BE2C (cell line): ENCODE measurements at regions not wholly inside any gene's neighbourhood (a gene's known extent, or its start where the extent isn't known, plus 50 kb on each side); places are given as distances from the start of the nearest gene placed in this dataset.

ENCODE experiments used
- DNase-seq: peaks from one replicate; pipeline ENCODE4 v3.0.0-alpha.2; 2020
- H3K27me3 ChIP-seq: fragments of 250-450 bp; sonication (Bioruptor Pico); 2 replicates; pipeline ENCODE4 v1.5.1; 2020; ENCODE audit warnings: mild to moderate bottlenecking
- H3K36me3 ChIP-seq: fragments of 250-450 bp; sonication (Bioruptor Pico); 2 replicates; pipeline ENCODE4 v1.5.1; 2020; ENCODE audit warnings: mild to moderate bottlenecking
- H3K4me1 ChIP-seq: fragments of 250-450 bp; sonication (Bioruptor Pico); 2 replicates; pipeline ENCODE4 v1.5.1; 2020
- H3K4me3 ChIP-seq: 2 replicates; pipeline ENCODE4 v1.5.1; 2011; ENCODE audit warnings: low read depth, low read length
- H3K9me3 ChIP-seq: fragments of 250-450 bp; sonication (Bioruptor Pico); 2 replicates; pipeline ENCODE4 v1.5.1; 2020
- TF ChIP-seq, protein P1 (sequence below): IDR thresholded peaks from 2 replicates; pipeline ENCODE4 v1.5.1; 2012; ENCODE audit warnings: mild to moderate bottlenecking, low read depth, low read length

DNA sequence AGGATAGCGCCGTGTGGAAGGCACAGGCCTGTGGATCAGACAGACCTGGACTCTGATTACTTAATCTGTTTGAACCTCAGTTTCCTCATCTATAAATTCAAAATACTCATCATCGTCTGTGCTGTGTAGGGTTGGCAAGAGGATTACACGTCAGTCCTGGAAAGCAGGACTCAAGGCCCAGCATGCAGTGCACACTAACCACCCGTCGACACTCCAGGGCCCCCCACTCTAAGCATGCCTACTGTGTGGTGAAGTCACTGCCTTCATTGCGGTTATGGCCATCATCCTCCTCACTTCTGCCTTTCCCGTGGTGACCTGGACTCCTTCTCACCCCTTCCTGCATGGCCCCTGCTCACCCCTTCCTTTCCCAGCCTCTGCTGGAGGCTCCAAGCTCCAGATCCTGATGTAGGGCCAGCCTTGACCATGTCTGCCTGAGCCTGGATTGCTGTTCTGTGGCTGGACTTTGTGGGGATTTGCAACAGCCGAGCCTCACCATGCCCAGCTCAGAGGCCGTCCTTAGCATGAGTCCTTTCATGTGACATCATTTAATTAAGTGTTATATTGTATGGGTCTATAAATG is 1158.0 kb downstream of the TBC1D22A start:
- H3K36me3 ChIP-seq: no peaks in the 10 kb centered on the region
- TF ChIP-seq, protein P1, sequence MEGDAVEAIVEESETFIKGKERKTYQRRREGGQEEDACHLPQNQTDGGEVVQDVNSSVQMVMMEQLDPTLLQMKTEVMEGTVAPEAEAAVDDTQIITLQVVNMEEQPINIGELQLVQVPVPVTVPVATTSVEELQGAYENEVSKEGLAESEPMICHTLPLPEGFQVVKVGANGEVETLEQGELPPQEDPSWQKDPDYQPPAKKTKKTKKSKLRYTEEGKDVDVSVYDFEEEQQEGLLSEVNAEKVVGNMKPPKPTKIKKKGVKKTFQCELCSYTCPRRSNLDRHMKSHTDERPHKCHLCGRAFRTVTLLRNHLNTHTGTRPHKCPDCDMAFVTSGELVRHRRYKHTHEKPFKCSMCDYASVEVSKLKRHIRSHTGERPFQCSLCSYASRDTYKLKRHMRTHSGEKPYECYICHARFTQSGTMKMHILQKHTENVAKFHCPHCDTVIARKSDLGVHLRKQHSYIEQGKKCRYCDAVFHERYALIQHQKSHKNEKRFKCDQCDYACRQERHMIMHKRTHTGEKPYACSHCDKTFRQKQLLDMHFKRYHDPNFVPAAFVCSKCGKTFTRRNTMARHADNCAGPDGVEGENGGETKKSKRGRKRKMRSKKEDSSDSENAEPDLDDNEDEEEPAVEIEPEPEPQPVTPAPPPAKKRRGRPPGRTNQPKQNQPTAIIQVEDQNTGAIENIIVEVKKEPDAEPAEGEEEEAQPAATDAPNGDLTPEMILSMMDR: no peak
- H3K4me3 ChIP-seq: no peak overlapping the region
- H3K27me3 ChIP-seq: no peaks in the 10 kb centered on the region
- no peaks in the 10 kb centered on the region for H3K4me1 ChIP-seq
- peaks cover 6% of the 10 kb centered on the region for H3K9me3 ChIP-seq
- DNase-seq: no peak

DNA sequence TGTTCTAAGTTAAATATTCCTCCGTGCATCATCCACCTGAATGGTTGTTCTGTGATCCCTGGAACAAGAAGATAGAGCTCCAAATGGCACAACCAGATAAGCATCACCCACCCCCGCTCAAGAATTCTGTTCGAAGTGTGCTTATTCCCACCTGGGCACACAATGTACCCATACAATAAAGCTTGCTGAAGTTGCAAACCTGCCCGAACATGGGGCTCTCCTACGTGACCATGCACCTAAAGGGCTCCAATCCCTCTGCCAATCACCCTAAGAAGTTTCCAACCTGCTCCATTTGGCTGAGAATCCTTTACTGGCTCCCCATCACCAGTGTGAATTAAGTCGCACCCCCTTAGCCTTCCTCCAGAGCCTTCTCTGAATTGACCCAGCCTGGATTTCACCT is 1157.4 kb downstream of the TBC1D22A start:
- H3K36me3 ChIP-seq: no peaks in the 10 kb centered on the region
- no peak overlapping the region for H3K4me3 ChIP-seq
- H3K27me3 ChIP-seq: no peaks in the 10 kb centered on the region
- H3K4me1 ChIP-seq: no peaks in the 10 kb centered on the region
- DNase-seq: no peak
- peaks cover 6% of the 10 kb centered on the region for H3K9me3 ChIP-seq
- TF ChIP-seq, protein P1: no peak

DNA sequence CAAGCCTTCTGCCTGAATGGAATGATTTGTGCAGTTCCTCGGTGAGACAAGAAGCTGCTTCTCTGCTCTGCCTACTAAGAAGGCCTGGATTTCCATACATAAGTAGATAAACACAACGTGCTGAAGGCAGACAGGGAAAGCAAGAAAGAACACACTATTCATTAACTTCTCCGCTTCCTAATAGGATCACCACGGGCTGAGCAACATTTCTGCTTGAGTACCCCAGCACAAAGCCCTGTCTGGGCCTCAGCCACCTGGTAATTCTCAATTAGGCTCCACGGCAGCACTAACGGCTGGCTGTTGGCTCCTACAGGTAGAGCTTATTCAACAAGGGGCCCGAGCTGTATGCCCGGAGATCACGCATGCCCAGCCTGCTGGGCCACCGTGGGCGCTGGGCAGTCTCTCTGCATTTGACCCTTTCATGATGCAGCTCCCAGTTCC is 1156.6 kb downstream of the TBC1D22A start:
- DNase-seq: no peak
- TF ChIP-seq, protein P1: no peak
- no peak overlapping the region for H3K4me3 ChIP-seq
- no peaks in the 10 kb centered on the region for H3K27me3 ChIP-seq
- H3K4me1 ChIP-seq: no peaks in the 10 kb centered on the region
- peaks cover 6% of the 10 kb centered on the region for H3K9me3 ChIP-seq
- no peaks in the 10 kb centered on the region for H3K36me3 ChIP-seq

DNA sequence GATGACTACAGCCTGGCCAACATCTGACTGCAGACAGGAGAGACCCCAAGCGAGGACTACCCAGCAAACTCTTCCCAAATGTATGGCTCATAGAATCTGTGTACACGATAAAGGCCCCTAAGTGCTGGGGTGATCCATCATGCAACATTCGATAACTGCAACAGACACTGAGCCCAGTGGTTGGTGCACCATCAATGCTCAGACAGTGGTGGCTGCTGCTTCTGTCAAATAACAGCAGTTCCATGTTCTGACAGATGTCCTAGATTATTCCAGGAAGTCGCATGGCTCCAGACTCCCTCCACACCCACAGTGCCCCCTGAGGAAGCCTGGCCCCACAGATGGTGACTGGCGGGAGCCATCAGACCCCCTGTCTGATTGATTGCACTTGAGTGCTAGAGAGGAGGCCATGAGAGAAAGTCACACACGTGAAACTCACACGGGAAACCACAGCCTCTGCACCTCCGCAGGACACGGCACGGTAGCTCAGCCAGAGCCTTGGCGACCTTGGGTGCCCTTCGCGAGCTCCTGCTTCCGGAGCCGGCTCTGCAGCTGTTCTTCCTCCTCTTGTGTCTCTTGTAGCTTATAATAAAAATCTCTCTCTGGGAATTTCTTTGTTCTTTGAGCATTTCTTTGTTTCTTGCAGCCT is 1155.9 kb downstream of the TBC1D22A start:
- Histone ChIP-seq H3K9me3 (peaks cover 6% of the 10 kb centered on the region), H3K36me3 (no peaks in the 10 kb centered on the region), H3K4me1 (no peaks in the 10 kb centered on the region), H3K27me3 (no peaks in the 10 kb centered on the region), H3K4me3 (no peak overlapping the region)
- no peak for DNase-seq
- TF ChIP-seq, protein P1: no peak

DNA sequence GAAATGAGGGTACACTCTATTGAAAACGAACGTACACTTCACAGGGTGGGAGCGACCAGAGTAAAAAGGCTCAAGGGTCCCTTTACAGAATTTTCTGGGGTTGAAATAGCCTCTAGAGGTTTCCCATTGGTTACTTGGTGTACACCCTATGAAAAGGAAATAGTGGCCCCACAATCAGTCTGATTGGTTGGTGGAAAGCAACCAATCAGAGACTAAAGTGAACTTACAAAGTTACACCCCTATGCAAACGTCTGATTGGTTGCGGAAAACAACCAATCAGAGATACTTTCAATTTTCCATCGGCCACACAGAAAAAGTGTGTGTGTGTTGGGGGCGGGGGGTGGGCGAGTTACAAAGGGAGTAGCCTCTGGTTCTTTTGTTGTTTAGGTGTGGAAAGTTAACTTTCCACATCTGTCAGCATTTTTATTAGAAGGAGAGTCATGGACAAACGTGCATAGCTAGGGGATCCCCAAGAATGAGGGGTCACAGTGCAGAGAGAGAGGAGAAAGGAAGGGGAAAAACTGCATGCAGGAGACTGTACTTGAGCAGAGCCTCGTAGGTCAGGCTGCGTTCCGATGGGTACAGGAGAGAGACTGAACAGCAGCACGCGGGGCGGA is 1152.1 kb downstream of the TBC1D22A start:
- no peak for DNase-seq
- Histone ChIP-seq H3K27me3 (no peaks in the 10 kb centered on the region), H3K4me3 (no peak overlapping the region), H3K9me3 (no peaks in the 10 kb centered on the region; the same call in 1 of the 2 replicates), H3K4me1 (no peaks in the 10 kb centered on the region), H3K36me3 (no peaks in the 10 kb centered on the region)
- TF ChIP-seq, protein P1: no peak

DNA sequence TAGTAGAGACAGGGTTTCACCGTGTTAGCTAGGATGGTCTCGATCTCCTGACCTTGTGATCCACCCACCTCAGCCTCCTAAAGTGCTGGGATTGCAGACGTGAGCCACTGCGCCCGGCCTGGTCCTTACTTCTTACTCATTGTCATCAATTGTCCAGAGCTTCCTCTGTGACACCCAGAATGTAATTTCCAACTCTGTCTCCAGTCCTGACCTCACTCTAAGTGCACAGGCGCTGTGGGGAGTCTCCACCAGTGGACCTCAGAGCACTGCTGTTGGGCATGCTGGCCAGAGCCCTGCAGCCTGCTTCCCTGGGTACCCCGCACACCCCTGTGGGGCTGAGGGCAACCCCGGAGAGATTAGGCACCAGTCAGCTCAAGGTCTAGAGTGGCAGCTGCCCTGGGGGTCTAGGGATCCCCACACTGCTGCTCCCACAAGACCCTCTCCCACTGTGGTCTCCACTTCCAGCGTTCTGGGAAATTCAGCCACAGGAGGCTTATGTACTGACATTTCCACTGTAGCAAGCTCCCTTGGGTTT is 1140.3 kb downstream of the TBC1D22A start:
- no peak for DNase-seq
- TF ChIP-seq, protein P1: no peak
- no peaks in the 10 kb centered on the region for H3K4me1 ChIP-seq
- H3K36me3 ChIP-seq: no peaks in the 10 kb centered on the region
- no peak overlapping the region for H3K4me3 ChIP-seq
- no peaks in the 10 kb centered on the region for H3K9me3 ChIP-seq
- H3K27me3 ChIP-seq: no peaks in the 10 kb centered on the region
